ENCODE measurements at regions not wholly inside any gene's neighbourhood (a gene's known extent, or its start where the extent isn't known, plus 50 kb on each side); places are given as distances from the start of the nearest gene placed in this dataset.

DNA sequence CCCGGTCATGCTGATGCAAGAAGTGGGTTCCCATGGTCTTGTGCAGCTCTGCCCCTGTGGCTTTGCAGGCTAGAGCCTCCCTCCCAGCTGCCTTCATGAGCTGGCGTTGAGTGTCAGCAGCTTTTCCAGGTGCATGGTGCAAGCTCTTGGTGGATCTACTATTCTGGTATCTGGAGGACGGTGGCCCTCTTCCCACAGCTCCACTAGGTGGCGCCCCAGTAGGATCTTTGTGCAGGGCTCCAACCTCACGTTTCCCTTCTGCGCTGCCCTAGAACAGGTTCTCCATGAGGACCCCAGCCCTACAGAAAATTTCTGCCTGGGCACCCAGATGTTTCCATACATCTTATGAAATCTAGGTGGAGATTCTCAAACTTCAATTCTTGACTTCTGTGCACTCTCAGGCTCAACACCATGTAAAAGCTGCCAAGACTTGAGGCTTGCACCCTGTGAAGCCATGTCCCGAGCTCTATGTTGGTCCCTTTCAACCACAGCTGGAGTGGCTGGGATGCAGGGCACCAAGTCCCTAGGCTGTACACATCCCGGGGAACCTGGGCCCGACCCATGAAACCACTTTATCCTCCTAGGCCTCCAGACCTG is 238.4 kb upstream of the MDFIC2 start:
- H2AFZ ChIP-seq (ENCODE audit: control insufficient read depth, low read length) = no peak overlapping the region
- no peak overlapping the region for H3K4me3 ChIP-seq (ENCODE audit: control insufficient read depth in 2 of 3, extremely low read depth in 1 of 3, insufficient read depth in 2 of 3, low read depth in 1 of 3, low read length in 3 of 3)
- H4K20me1 ChIP-seq (ENCODE audit: control insufficient read depth, extremely low read depth, insufficient read depth, low read length) = no peaks in the 10 kb centered on the region
- H3K27me3 ChIP-seq (ENCODE audit: control insufficient read depth, extremely low read depth, insufficient read depth, low read length) = no peaks in the 10 kb centered on the region
- no peaks in the 10 kb centered on the region for H3K9me3 ChIP-seq (ENCODE audit: control insufficient read depth, low read depth, low read length)
- no peak overlapping the region for H3K4me2 ChIP-seq (ENCODE audit: control insufficient read depth, extremely low read depth, insufficient read depth, low read depth, low read length)
- H3K9me1 ChIP-seq (ENCODE audit: control insufficient read depth, extremely low read depth, insufficient read depth, low read length) = no peaks in the 10 kb centered on the region
- DNase-seq (ENCODE audit: low read depth, low spot score) (no peak), FAIRE-seq (peak; percentile 26)
- no peaks in the 10 kb centered on the region for H3K79me2 ChIP-seq (ENCODE audit: control insufficient read depth, insufficient read depth, low read length)
- TF ChIP-seq, protein P1, sequence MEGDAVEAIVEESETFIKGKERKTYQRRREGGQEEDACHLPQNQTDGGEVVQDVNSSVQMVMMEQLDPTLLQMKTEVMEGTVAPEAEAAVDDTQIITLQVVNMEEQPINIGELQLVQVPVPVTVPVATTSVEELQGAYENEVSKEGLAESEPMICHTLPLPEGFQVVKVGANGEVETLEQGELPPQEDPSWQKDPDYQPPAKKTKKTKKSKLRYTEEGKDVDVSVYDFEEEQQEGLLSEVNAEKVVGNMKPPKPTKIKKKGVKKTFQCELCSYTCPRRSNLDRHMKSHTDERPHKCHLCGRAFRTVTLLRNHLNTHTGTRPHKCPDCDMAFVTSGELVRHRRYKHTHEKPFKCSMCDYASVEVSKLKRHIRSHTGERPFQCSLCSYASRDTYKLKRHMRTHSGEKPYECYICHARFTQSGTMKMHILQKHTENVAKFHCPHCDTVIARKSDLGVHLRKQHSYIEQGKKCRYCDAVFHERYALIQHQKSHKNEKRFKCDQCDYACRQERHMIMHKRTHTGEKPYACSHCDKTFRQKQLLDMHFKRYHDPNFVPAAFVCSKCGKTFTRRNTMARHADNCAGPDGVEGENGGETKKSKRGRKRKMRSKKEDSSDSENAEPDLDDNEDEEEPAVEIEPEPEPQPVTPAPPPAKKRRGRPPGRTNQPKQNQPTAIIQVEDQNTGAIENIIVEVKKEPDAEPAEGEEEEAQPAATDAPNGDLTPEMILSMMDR (optimal IDR thresholded peaks at IDR 0.05 in 1 of 3, IDR thresholded peaks at IDR 0.05 in 1 of 3, conservative IDR thresholded peaks at IDR 0.05 in 1 of 3; ENCODE audit: extremely low read depth in 1 of 3, insufficient read depth in 2 of 3, low read length in 3 of 3) = peak; percentile 64 to 91 (median 73)
- TF ChIP-seq EZH2 (IDR thresholded peaks at IDR 0.05; ENCODE audit: low read length) = no peak
- H3K27ac ChIP-seq (ENCODE audit: control insufficient read depth, insufficient read depth, low read length) = no peak overlapping the region
- H3K4me1 ChIP-seq (ENCODE audit: control insufficient read depth, extremely low read depth, insufficient read depth, low read length) = no peaks in the 10 kb centered on the region
- dilution Hi-C loops (cut with MboI; ENCODE audit: extremely low pct_ligation_motif_present, low sequenced_read_pairs) = no loop called here
- no peak overlapping the region for H3K9ac ChIP-seq (ENCODE audit: control insufficient read depth, extremely low read depth, insufficient read depth, low read length)
- H3K36me3 ChIP-seq (ENCODE audit: control insufficient read depth in 2 of 2, extremely low read depth in 1 of 2, insufficient read depth in 2 of 2, low read length in 2 of 2) = no peaks in the 10 kb centered on the region

DNA sequence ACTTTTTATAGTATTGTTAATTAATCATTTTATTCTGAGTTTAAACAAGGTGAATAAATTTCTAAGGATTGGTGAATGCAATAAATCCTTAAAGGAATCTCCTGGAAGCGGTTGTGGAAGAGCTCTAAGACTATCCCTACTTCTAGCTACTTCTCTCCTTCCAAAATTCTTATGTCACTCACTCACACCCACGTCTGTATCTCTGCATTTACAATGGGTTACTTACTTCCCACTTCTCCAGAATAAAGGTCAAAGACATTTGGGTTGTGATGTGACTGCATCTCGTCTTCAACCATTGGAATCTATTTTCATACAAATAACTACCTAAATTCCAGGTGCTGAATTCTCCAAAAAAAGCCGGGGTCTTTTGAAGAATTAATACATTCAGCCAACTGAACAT is 234.2 kb upstream of the MDFIC2 start:
- H3K9ac ChIP-seq (ENCODE audit: control insufficient read depth, extremely low read depth, insufficient read depth, low read length) = no peak overlapping the region
- H3K27ac ChIP-seq (ENCODE audit: control insufficient read depth, insufficient read depth, low read length) = no peak overlapping the region
- H3K4me3 ChIP-seq (ENCODE audit: control insufficient read depth in 2 of 3, extremely low read depth in 1 of 3, insufficient read depth in 2 of 3, low read depth in 1 of 3, low read length in 3 of 3) = no peak overlapping the region
- DNase-seq (ENCODE audit: low read depth, low spot score) (no peak), FAIRE-seq (no peak)
- no peaks in the 10 kb centered on the region for H3K4me1 ChIP-seq (ENCODE audit: control insufficient read depth, extremely low read depth, insufficient read depth, low read length)
- no peaks in the 10 kb centered on the region for H3K36me3 ChIP-seq (ENCODE audit: control insufficient read depth in 2 of 2, extremely low read depth in 1 of 2, insufficient read depth in 2 of 2, low read length in 2 of 2)
- H2AFZ ChIP-seq (ENCODE audit: control insufficient read depth, low read length) = no peak overlapping the region
- TF ChIP-seq, protein P1 (optimal IDR thresholded peaks at IDR 0.05 in 1 of 3, IDR thresholded peaks at IDR 0.05 in 1 of 3, conservative IDR thresholded peaks at IDR 0.05 in 1 of 3; ENCODE audit: extremely low read depth in 1 of 3, insufficient read depth in 2 of 3, low read length in 3 of 3) = no peak
- TF ChIP-seq EZH2 (IDR thresholded peaks at IDR 0.05; ENCODE audit: low read length) = no peak
- dilution Hi-C loops (cut with MboI; ENCODE audit: extremely low pct_ligation_motif_present, low sequenced_read_pairs) = no loop called here
- no peak overlapping the region for H3K4me2 ChIP-seq (ENCODE audit: control insufficient read depth, extremely low read depth, insufficient read depth, low read depth, low read length)
- no peaks in the 10 kb centered on the region for H3K9me3 ChIP-seq (ENCODE audit: control insufficient read depth, low read depth, low read length)
- no peaks in the 10 kb centered on the region for H3K9me1 ChIP-seq (ENCODE audit: control insufficient read depth, extremely low read depth, insufficient read depth, low read length)
- H3K79me2 ChIP-seq (ENCODE audit: control insufficient read depth, insufficient read depth, low read length) = no peaks in the 10 kb centered on the region
- no peaks in the 10 kb centered on the region for H4K20me1 ChIP-seq (ENCODE audit: control insufficient read depth, extremely low read depth, insufficient read depth, low read length)
- no peaks in the 10 kb centered on the region for H3K27me3 ChIP-seq (ENCODE audit: control insufficient read depth, extremely low read depth, insufficient read depth, low read length)
